ENCODE measurements at regions not wholly inside any gene's neighbourhood (a gene's known extent, or its start where the extent isn't known, plus 50 kb on each side); places are given as distances from the start of the nearest gene placed in this dataset.

GRCh38 chr4:137375111-137375850, 157.0 kb downstream of the PCDH18 start:
- TF ChIP-seq POLR2AphosphoS5 (IDR thresholded peaks at IDR 0.05) (no peak), EP300 (IDR thresholded peaks at IDR 0.05) (no peak)

Measured in stomach (tissue), 4 donors.